HEK293 (cell line): ENCODE measurements at regions not wholly inside any gene's neighbourhood (a gene's known extent, or its start where the extent isn't known, plus 50 kb on each side); places are given as distances from the start of the nearest gene placed in this dataset.

Source experiments
- BCL11B ChIP-seq: fragments of 450-650 bp; formaldehyde crosslinking; IDR thresholded peaks from 2 replicates; pipeline ENCODE4 v1.5.1; 2016; ENCODE audit warnings: low read depth, missing biosample characterization, missing genetic modification characterization
- CTCF ChIP-seq: fragments of 450-650 bp; formaldehyde crosslinking; IDR thresholded peaks from 2 replicates; pipeline ENCODE4 v1.5.1; 2016; ENCODE audit warnings: missing biosample characterization, missing genetic modification characterization
- FEZF1 ChIP-seq: fragments of 450-650 bp; formaldehyde crosslinking; IDR thresholded peaks from 2 replicates; pipeline ENCODE4 v1.5.1; 2016; ENCODE audit warnings: missing biosample characterization, missing genetic modification characterization
- KLF1 ChIP-seq: fragments of 450-650 bp; formaldehyde crosslinking; IDR thresholded peaks from 2 replicates; pipeline ENCODE4 v1.5.1; 2016; ENCODE audit warnings: missing biosample characterization, missing genetic modification characterization
- KLF16 ChIP-seq: fragments of 450-650 bp; formaldehyde crosslinking; IDR thresholded peaks from 2 replicates; pipeline ENCODE4 v1.5.1; 2017; ENCODE audit warnings: missing biosample characterization, missing genetic modification characterization
- MYNN ChIP-seq: fragments of 450-650 bp; formaldehyde crosslinking; IDR thresholded peaks from 2 replicates; pipeline ENCODE4 v1.5.1; 2016; ENCODE audit warnings: missing biosample characterization, missing genetic modification characterization, borderline replicate concordance
- OSR2 ChIP-seq: fragments of 450-650 bp; formaldehyde crosslinking; IDR thresholded peaks from 2 replicates; pipeline ENCODE4 v1.5.1; 2016; ENCODE audit warnings: missing biosample characterization, missing genetic modification characterization
- PRDM4 ChIP-seq: fragments of 450-650 bp; formaldehyde crosslinking; IDR thresholded peaks from 2 replicates; pipeline ENCODE4 v1.5.1; 2017; ENCODE audit warnings: missing biosample characterization, missing genetic modification characterization
- TCF7L2 ChIP-seq: IDR thresholded peaks from 2 replicates; pipeline ENCODE4 v1.6.1; 2011; ENCODE audit warnings: low read depth, mild to moderate bottlenecking, inconsistent platforms, low read length, moderate library complexity, borderline replicate concordance
- TRIM28 ChIP-seq: IDR thresholded peaks from 2 replicates; pipeline ENCODE4 v1.6.1; 2011; ENCODE audit warnings: low read length, control low read depth, borderline replicate concordance
- ZBTB1 ChIP-seq: fragments of 450-650 bp; formaldehyde crosslinking; IDR thresholded peaks from 2 replicates; pipeline ENCODE4 v1.5.1; 2016; ENCODE audit warnings: missing biosample characterization, missing genetic modification characterization
- ZBTB48 ChIP-seq: fragments of 450-650 bp; formaldehyde crosslinking; IDR thresholded peaks from 2 replicates; pipeline ENCODE4 v1.5.1; 2016; ENCODE audit warnings: missing biosample characterization, missing genetic modification characterization
- ZBTB49 ChIP-seq: fragments of 450-650 bp; formaldehyde crosslinking; IDR thresholded peaks from 2 replicates; pipeline ENCODE4 v1.5.1; 2016; ENCODE audit warnings: missing biosample characterization, missing genetic modification characterization, low read depth
- ZNF155 ChIP-seq: fragments of 450-650 bp; formaldehyde crosslinking; IDR thresholded peaks from 2 replicates; pipeline ENCODE4 v1.5.1; 2016; ENCODE audit warnings: missing biosample characterization, missing genetic modification characterization
- ZNF2 ChIP-seq: fragments of 450-650 bp; formaldehyde crosslinking; IDR thresholded peaks from 2 replicates; pipeline ENCODE4 v1.5.1; 2016; ENCODE audit warnings: missing biosample characterization, missing genetic modification characterization
- ZNF202 ChIP-seq: fragments of 450-650 bp; formaldehyde crosslinking; IDR thresholded peaks from 2 replicates; pipeline ENCODE4 v1.5.1; 2016; ENCODE audit warnings: missing biosample characterization, missing genetic modification characterization, borderline replicate concordance
- ZNF302 ChIP-seq: fragments of 450-650 bp; formaldehyde crosslinking; IDR thresholded peaks from 2 replicates; pipeline ENCODE4 v1.5.1; 2016; ENCODE audit warnings: missing biosample characterization, missing genetic modification characterization, low read depth
- ZNF311 ChIP-seq: fragments of 450-650 bp; formaldehyde crosslinking; IDR thresholded peaks from 2 replicates; pipeline ENCODE4 v1.5.1; 2017; ENCODE audit warnings: missing biosample characterization, missing genetic modification characterization, borderline replicate concordance
- ZNF335 ChIP-seq: fragments of 450-650 bp; formaldehyde crosslinking; conservative IDR thresholded peaks from 2 replicates; pipeline ENCODE4 v1.5.1; 2016; ENCODE audit warnings: missing biosample characterization, missing genetic modification characterization
- ZNF366 ChIP-seq: fragments of 450-650 bp; formaldehyde crosslinking; conservative IDR thresholded peaks from 2 replicates; pipeline ENCODE4 v1.5.1; 2016; ENCODE audit warnings: missing biosample characterization, missing genetic modification characterization
- ZNF514 ChIP-seq: fragments of 450-650 bp; formaldehyde crosslinking; IDR thresholded peaks from 2 replicates; pipeline ENCODE4 v1.5.1; 2016; ENCODE audit warnings: missing biosample characterization, missing genetic modification characterization
- ZNF549 ChIP-seq: fragments of 450-650 bp; IDR thresholded peaks from 2 replicates; pipeline ENCODE4 v1.5.1; 2018; ENCODE audit warnings: missing biosample characterization, missing genetic modification characterization, mild to moderate bottlenecking, inconsistent platforms, moderate library complexity
- ZNF580 ChIP-seq: fragments of 450-650 bp; formaldehyde crosslinking; IDR thresholded peaks from 2 replicates; pipeline ENCODE4 v1.5.1; 2016; ENCODE audit warnings: missing biosample characterization, missing genetic modification characterization
- ZNF707 ChIP-seq: fragments of 450-650 bp; formaldehyde crosslinking; IDR thresholded peaks from 2 replicates; pipeline ENCODE4 v1.5.1; 2016; ENCODE audit warnings: missing biosample characterization, missing genetic modification characterization
- ZNF768 ChIP-seq: fragments of 450-650 bp; formaldehyde crosslinking; IDR thresholded peaks from 2 replicates; pipeline ENCODE4 v1.5.1; 2018; ENCODE audit warnings: missing biosample characterization, mild to moderate bottlenecking, missing genetic modification characterization
- ZNF785 ChIP-seq: fragments of 450-650 bp; formaldehyde crosslinking; IDR thresholded peaks from 2 replicates; pipeline ENCODE4 v1.5.1; 2016; ENCODE audit warnings: missing biosample characterization, missing genetic modification characterization
- TF ChIP-seq, protein P1 (sequence below): fragments of 450-650 bp; formaldehyde crosslinking; IDR thresholded peaks from 2 replicates; pipeline ENCODE4 v1.5.1; 2016; ENCODE audit warnings: missing biosample characterization, missing genetic modification characterization
- TF ChIP-seq, protein P2 (sequence below): fragments of 450-650 bp; formaldehyde crosslinking; IDR thresholded peaks from 2 replicates; pipeline ENCODE4 v1.5.1; 2016; ENCODE audit warnings: missing biosample characterization, missing genetic modification characterization, borderline replicate concordance
- TF ChIP-seq, protein P3 (sequence below): fragments of 450-650 bp; IDR thresholded peaks from 2 replicates; pipeline ENCODE4 v1.5.1; 2018; ENCODE audit warnings: missing biosample characterization, mild to moderate bottlenecking, missing genetic modification characterization

DNA sequence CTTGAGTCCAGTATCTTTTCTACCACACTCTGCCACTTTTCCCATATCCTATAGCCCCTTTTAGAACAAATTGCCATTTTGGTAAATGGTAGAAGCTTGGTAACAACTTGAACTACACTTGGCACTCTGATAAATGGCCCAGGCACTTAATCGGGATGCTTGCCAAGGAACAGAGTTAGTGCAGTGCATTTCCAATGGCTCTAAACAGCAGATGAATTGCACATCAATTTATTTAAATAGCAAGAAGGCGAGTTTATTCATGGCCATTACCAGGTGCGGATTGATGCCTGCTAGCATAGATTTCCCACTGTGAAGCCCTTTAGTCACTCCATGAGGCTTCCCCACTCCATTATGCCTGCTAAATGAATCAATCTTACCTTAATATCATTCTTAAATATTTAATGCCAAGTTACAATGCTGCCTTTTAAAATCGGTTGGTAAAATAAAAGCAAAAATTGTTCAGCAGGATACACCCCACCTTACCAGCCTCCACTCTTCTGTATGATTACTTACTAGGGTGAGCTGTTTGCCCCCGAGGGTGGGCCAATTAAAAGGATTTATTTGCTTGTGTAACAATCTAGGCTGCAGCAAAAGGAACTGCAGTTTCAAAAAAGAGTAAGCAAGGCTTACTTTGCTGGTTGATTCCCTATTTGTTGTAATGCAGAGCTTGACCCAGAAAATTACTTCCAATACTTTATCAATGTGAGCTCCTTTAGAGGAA, 136.0 kb upstream of the ARHGAP42 start (continued):
- TF ChIP-seq, protein P1, sequence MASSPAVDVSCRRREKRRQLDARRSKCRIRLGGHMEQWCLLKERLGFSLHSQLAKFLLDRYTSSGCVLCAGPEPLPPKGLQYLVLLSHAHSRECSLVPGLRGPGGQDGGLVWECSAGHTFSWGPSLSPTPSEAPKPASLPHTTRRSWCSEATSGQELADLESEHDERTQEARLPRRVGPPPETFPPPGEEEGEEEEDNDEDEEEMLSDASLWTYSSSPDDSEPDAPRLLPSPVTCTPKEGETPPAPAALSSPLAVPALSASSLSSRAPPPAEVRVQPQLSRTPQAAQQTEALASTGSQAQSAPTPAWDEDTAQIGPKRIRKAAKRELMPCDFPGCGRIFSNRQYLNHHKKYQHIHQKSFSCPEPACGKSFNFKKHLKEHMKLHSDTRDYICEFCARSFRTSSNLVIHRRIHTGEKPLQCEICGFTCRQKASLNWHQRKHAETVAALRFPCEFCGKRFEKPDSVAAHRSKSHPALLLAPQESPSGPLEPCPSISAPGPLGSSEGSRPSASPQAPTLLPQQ (tag by site-specific recombination) = 0 out of 2 replicates have a peak, but pooled peaks have one; percentile 3
- TF ChIP-seq PRDM4 (tag by site-specific recombination) = no peak
- no peak for TF ChIP-seq ZNF785 (tag by site-specific recombination)
- no peak for TF ChIP-seq KLF16
- TF ChIP-seq, protein P2, sequence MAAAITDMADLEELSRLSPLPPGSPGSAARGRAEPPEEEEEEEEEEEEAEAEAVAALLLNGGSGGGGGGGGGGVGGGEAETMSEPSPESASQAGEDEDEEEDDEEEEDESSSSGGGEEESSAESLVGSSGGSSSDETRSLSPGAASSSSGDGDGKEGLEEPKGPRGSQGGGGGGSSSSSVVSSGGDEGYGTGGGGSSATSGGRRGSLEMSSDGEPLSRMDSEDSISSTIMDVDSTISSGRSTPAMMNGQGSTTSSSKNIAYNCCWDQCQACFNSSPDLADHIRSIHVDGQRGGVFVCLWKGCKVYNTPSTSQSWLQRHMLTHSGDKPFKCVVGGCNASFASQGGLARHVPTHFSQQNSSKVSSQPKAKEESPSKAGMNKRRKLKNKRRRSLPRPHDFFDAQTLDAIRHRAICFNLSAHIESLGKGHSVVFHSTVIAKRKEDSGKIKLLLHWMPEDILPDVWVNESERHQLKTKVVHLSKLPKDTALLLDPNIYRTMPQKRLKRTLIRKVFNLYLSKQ (tag by site-specific recombination) = no peak
- no peak for TF ChIP-seq ZBTB1
- no peak for TF ChIP-seq TCF7L2
- no peak for TF ChIP-seq ZNF202 (tag by site-specific recombination)
- TF ChIP-seq ZNF2 (tag by site-specific recombination) = no peak
- no peak for TF ChIP-seq MYNN (tag by site-specific recombination)
- TF ChIP-seq ZNF580 (tag by site-specific recombination) = no peak
- TF ChIP-seq ZNF302 (tag by site-specific recombination) = no peak
- no peak for TF ChIP-seq ZNF549 (tag by site-specific recombination)
- TF ChIP-seq CTCF (tag by site-specific recombination) = no peak
- no peak for TF ChIP-seq ZBTB49
- 0 out of 2 replicates have a peak, but pooled peaks have one; percentile 20 for TF ChIP-seq ZNF335 (tag by site-specific recombination)
- TF ChIP-seq TRIM28 = peak; percentile 20; the same call in 1 of the 2 replicates
- TF ChIP-seq FEZF1 (tag by site-specific recombination) = peak; percentile 28
- TF ChIP-seq OSR2 = peak; percentile 43; the same call in 1 of the 2 replicates
- no peak for TF ChIP-seq BCL11B (tag by site-specific recombination)
- no peak for TF ChIP-seq ZNF707 (tag by site-specific recombination)
- no peak for TF ChIP-seq ZNF768
- TF ChIP-seq ZNF155 (tag by site-specific recombination) = no peak
- no peak for TF ChIP-seq ZNF514 (tag by site-specific recombination)
- no peak for TF ChIP-seq KLF1 (tag by site-specific recombination)
- no peak for TF ChIP-seq ZNF311
- TF ChIP-seq ZNF366 (tag by site-specific recombination) = no peak
- TF ChIP-seq, protein P3, sequence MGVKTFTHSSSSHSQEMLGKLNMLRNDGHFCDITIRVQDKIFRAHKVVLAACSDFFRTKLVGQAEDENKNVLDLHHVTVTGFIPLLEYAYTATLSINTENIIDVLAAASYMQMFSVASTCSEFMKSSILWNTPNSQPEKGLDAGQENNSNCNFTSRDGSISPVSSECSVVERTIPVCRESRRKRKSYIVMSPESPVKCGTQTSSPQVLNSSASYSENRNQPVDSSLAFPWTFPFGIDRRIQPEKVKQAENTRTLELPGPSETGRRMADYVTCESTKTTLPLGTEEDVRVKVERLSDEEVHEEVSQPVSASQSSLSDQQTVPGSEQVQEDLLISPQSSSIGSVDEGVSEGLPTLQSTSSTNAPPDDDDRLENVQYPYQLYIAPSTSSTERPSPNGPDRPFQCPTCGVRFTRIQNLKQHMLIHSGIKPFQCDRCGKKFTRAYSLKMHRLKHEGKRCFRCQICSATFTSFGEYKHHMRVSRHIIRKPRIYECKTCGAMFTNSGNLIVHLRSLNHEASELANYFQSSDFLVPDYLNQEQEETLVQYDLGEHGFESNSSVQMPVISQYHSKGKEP (tag by site-specific recombination) = peak; percentile 71
- TF ChIP-seq ZBTB48 (tag by site-specific recombination) = no peak
